SKM-1 treated with dmso at 0.1 percent for 144 hours (cell line): ENCODE measurements at regions not wholly inside any gene's neighbourhood (a gene's known extent, or its start where the extent isn't known, plus 50 kb on each side); places are given as distances from the start of the nearest gene placed in this dataset.

ENCODE experiments used
- DNase-seq: peaks from one replicate; lab custom pipeline; 2025; ENCODE audit not compliant: unreplicated experiment; lab: John Stamatoyannopoulos, UW

- no peak for DNase-seq
Observed at GRCh38 chr5:125402787-125403186, 656.3 kb upstream of the ZNF608 start.

DNA sequence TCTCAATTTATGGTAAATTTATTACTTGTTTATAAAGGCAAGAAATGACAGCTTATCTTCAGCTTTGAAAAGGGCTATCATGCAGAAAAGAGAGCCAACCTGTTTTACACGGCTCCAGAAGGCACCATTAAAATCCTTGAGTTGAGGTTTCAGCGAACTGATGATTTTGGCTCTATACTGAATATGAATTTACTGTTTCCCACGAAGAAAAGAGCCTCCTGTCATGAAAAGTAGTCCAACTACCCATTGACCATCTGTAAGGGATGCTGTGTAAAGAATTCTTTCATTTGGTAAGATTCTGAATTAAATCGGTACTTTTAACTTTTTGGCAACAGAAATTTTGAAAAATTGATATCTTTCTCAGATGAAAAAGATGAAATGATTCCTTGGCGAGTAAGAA, 657.6 kb upstream of the ZNF608 start:
- no peak for DNase-seq

DNA sequence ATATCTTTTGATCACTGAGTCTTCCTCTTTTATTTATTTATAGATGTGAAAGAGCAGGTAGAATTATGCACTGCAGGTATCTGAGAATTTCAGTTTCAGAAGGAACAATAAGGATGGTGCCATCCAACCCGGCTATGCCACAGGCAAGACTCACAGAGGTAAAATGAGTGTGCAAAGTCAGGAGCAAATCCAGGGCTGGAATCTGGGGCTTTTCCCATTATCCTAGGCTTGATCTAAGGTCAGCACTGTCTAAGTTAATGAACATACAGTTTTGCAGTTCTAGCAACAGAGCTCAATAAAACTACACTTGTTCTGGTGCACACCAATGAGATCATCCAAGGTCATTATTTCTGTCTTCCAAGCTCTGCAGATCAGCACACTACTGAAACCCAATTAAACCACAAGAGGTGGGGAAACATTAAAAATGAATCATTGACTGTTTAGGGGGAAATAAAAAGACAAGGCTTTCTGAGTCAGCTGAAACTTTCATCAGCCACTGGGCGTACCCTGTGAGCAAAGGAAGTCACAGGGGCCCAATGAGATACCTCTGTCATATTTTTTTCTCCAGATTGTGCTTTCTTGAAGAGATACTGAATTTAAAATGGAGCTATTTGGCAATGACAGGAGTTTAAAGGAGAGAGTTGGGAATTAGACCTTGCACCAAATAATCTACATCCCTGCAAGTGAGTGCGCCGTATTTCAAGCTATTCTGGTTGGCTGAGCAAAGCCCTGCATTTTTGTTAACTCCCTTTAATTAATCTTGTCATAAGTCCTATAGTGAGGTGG, 662.2 kb upstream of the ZNF608 start:
- no peak for DNase-seq

DNA sequence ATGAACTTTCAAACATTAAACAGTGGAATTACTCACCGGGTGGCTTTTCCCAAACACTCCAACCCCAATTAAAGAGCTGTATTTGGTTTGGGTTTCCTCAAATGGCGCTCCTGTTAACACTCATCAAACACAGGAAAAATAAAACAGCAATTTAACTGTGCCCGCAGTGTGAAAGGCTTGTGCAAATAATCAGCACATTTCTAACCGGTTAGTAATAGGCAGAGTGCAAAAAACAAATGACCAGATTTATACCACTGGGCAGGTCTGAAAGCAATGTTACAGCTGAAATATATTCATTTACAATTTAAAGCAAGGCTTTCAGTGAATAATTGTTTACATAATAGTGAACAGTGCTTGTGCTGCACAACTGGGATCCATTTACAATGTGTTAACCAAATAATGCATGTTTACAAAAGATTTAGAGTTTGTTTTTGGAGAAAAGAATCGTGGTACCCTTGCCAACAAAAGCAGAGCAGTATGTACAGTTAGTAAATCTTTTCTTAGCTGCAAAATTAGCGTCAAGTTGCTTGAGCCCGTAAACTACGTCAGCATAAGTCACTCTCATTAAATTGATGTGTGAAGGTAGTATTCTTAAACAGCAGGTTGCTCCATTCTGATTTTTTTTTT, 662.9 kb upstream of the ZNF608 start:
- no peak for DNase-seq

- DNase-seq, result no peak
Observed at GRCh38 chr5:125409861-125410536, 663.6 kb upstream of the ZNF608 start.

- no peak for DNase-seq
Observed at GRCh38 chr5:125410537-125411070, 664.2 kb upstream of the ZNF608 start.

GRCh38 chr5:125411071-125411743, 664.8 kb upstream of the ZNF608 start:
- no peak for DNase-seq

DNA sequence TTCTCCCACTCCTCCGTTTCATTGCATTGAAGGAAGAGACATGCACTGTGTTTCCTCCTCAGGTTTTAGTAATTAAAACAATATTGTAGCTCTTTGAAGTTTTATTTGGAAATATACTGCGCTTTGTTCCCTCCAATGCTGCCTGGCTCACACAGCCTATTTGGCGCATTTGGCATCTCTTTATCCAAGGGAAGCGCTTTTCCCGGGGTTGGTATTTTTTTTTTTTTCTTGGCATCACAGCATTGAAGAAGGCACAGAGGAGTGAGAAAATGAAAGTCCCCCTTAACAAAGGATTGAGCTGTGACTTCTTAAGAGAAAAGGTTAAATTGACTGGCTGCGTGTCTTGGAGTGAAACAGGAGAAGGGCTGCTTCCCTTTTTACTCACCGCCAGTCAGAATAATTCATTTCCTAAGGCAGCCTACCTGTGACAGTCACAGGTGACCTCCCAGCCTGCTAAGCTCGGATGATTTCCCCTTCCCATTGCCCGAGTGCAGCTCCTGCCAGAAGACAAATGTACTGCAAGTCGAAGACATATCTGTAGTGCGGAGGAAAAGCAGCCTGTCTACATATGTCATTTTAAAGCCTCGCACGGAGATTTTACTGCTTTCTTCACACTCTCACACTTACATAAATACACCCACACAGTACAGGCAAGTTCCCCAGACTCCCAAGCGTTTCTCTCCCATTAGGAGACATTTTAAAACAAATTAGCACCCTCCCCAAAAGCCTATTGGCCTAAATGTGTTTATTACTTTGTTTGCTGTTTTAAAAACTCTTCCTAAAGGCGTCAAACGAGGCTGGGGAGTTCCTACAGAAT, 665.5 kb upstream of the ZNF608 start:
- DNase-seq, result no peak

- DNase-seq, result no peak
Observed at GRCh38 chr5:125412561-125413495, 666.4 kb upstream of the ZNF608 start.

GRCh38 chr5:125413496-125414274, 667.2 kb upstream of the ZNF608 start:
- DNase-seq, result no peak

GRCh38 chr5:125415126-125415525, 668.7 kb upstream of the ZNF608 start:
- no peak for DNase-seq

DNA sequence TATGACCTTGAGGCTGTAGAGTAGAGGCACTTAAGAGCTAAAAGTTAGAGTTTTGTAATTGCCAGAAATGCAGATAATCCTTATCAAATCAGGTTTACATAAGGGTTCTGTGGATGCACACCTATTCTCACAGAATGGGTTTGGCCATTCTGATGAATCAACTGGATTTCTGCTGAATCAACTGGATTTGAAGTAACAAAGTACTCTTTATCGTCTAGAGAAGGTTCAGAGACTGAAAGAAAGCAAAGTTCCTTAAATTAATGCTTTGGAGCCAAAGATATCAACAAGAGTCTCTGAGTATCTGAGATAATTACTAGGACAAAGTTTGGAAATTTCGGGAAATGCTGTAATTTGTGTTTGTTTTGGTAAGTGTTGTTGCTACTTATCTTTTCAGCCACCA, 669.6 kb upstream of the ZNF608 start:
- DNase-seq, result no peak

GRCh38 chr5:125421006-125421405, 674.6 kb upstream of the ZNF608 start:
- no peak for DNase-seq

DNA sequence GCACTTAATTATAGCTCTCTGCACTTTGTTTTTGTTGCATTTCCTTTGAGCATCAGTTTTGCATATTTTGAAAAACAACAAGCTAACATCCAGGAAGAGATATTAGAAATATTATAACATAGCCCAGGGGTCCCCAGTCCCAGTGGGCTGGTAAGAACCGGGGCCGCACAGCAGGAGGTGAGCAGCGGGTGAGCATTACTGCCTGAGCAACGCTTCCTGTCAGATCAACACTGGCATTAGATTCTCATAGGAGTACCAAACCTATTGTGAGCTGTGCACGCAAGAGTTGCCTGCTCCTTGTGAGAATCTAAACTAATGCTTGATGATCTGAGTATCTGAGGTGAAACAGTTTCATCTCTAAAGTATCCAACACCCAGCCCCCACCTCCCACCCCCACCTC, 675.9 kb upstream of the ZNF608 start:
- DNase-seq, result no peak

DNA sequence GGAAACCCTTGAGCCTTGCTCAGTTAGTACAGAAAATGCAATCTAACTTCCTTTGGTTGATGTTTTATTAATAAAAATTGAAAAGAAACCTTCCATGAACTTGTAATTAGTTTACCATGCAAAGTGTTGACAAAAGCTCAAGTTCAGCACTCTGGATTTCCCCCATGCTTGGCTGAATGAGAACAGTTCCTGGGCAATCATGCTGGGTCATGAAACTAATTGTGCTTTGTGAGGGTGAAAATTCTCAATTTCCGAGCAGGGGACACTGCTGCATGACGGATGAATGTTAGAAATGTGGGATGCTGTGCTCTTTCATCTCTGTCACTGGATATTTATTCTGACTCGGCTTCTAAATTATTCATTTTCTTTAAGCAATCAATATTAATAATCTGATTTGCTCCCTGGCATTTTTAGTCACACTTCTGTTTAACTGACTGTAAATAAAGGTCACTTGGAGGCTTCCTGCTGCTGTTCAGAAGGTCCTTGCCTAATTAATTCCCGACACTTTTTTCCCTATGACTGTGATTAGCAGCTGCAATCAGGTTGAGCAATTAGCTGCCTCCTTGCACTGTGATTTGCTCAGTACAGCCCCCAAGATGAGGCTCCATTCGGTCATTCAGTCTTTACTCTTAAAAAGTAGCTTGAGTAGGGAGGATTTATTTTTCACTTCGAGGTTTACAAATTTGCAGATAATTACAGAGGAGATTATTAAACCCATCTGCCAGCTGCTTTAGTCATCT, 678.1 kb upstream of the ZNF608 start:
- no peak for DNase-seq

DNA sequence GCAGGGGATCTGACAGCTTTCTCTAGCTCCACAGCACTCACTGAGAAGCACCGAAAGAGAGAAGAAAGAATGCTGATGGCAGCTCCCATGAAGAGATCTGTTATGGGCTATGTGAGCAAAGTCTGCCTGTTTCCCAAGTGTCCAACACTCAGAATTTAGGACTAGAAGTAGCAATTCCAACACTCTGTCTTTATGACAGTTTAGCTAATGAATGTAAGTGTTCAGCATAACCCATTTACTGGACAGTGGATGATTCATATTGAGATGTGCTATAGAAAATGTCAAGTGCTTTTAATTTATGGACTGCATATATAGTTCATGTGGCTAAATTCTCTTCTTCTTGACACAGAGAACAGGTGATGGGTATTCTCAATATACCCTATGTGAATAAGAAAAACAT, 683.1 kb upstream of the ZNF608 start:
- DNase-seq, result no peak

DNA sequence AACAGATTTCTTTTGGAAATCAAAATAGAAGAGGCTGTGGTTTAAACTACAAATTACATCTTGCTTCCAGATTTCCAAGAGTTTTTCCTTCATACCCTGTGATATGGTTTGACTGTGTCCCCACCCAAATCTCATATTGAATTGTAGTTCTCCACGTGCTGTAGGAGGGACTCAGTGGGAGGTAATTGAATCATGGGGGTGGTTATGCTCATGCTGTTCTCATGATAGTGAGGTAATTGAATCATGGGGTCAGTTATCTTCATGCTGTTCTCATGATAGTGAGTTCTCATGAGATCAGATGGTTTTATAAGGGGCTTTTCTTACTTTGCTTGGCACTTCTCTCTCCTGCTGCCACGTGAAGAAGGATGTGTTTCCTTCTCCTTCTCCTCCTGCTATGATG, 687.0 kb upstream of the ZNF608 start:
- DNase-seq, result no peak

- no peak for DNase-seq
Observed at GRCh38 chr5:125439243-125439642, 692.8 kb upstream of the ZNF608 start.
